ENCODE measurements at regions not wholly inside any gene's neighbourhood (a gene's known extent, or its start where the extent isn't known, plus 50 kb on each side); places are given as distances from the start of the nearest gene placed in this dataset.

DNA sequence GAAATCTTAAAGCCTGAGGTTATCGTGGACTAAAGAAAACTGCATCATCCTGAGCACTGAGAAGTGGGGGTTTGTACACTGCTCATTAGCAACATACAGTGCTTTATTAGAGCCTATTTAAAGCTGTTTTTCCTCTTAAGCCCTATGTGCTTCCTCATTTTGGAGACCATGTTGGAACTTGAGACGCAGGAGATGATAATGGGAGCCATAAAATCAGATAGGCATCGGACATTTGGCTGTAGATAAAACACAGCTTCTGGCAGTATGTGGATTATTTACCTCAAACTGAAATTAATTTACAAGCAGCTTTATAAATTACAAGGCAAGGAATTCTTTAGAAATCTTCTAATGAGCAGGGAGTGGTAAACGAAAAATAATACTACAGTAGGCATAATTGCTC, 147.7 kb upstream of the IVNS1ABP start:
- TF ChIP-seq, protein P1, sequence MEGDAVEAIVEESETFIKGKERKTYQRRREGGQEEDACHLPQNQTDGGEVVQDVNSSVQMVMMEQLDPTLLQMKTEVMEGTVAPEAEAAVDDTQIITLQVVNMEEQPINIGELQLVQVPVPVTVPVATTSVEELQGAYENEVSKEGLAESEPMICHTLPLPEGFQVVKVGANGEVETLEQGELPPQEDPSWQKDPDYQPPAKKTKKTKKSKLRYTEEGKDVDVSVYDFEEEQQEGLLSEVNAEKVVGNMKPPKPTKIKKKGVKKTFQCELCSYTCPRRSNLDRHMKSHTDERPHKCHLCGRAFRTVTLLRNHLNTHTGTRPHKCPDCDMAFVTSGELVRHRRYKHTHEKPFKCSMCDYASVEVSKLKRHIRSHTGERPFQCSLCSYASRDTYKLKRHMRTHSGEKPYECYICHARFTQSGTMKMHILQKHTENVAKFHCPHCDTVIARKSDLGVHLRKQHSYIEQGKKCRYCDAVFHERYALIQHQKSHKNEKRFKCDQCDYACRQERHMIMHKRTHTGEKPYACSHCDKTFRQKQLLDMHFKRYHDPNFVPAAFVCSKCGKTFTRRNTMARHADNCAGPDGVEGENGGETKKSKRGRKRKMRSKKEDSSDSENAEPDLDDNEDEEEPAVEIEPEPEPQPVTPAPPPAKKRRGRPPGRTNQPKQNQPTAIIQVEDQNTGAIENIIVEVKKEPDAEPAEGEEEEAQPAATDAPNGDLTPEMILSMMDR (IDR thresholded peaks at IDR 0.05): no peak
- TF ChIP-seq POLR2AphosphoS5 (IDR thresholded peaks at IDR 0.05): no peak
- TF ChIP-seq POLR2A (IDR thresholded peaks at IDR 0.05): no peak
- TF ChIP-seq EP300 (IDR thresholded peaks at IDR 0.05): no peak

Measured in sigmoid colon (tissue), 4 donors.